Activated CD4-positive, alpha-beta T cell treated with anti-CD3 and anti-CD28 coated beads, Interleukin-2, amount 10 ng/mL, durations not matched to agents 7 days and 5 days (primary cell): ENCODE measurements at regions not wholly inside any gene's neighbourhood (a gene's known extent, or its start where the extent isn't known, plus 50 kb on each side); places are given as distances from the start of the nearest gene placed in this dataset.
"Not testable (repeated sequence)": the region's sequence is repeated elsewhere in the genome, so short reads cannot be mapped to it uniquely, and the experiment has no call there.

Experiments used
- CTCF ChIA-PET: fragments of 350-600 bp; sonication (Branson Sonifier 250); formaldehyde crosslinking; loops from one replicate; lab custom pipeline; 2021; ENCODE audit warnings: antibody characterized with exemption; lab: Charles Lee
- POLR2A ChIA-PET: fragments of 350-600 bp; sonication (Branson Sonifier 250); formaldehyde crosslinking; loops from one replicate; lab custom pipeline; 2021; ENCODE audit warnings: antibody characterized with exemption; lab: Charles Lee
- DNase-seq: peaks from one replicate; pipeline ENCODE4 v3.0.0-alpha.2; 2020
- H3K27ac Mint-ChIP-seq: one replicate; pipeline ENCODE4 v1.8.0; 2021; ENCODE audit warnings: mild to moderate bottlenecking, moderate library complexity, mixed read lengths
- H3K27me3 Mint-ChIP-seq: one replicate; pipeline ENCODE4 v1.8.0; 2021; ENCODE audit warnings: mixed read lengths
- H3K36me3 Mint-ChIP-seq: one replicate; pipeline ENCODE4 v1.8.0; 2021; ENCODE audit warnings: low read depth, mixed read lengths
- H3K4me1 Mint-ChIP-seq: one replicate; pipeline ENCODE4 v1.8.0; 2021; ENCODE audit warnings: mixed read lengths
- H3K4me3 Mint-ChIP-seq: one replicate; pipeline ENCODE4 v1.8.0; 2021; ENCODE audit warnings: mild to moderate bottlenecking, moderate library complexity, mixed read lengths
- H3K9me3 Mint-ChIP-seq: one replicate; pipeline ENCODE4 v1.8.0; 2021; ENCODE audit warnings: mixed read lengths

GRCh38 chrX:86887341-86887740 lies 630.3 kb upstream of the KLHL4 start:
- DNase-seq, result no peak
- CTCF ChIA-PET, result no interaction called here
- no peaks in the 10 kb centered on the region for H3K4me1 Mint-ChIP-seq
- H3K9me3 Mint-ChIP-seq, result no peaks in the 10 kb centered on the region
- no peaks in the 10 kb centered on the region for H3K27me3 Mint-ChIP-seq
- POLR2A ChIA-PET, result no interaction called here
- no peak overlapping the region for H3K27ac Mint-ChIP-seq
- no peak overlapping the region for H3K4me3 Mint-ChIP-seq
- no peaks in the 10 kb centered on the region for H3K36me3 Mint-ChIP-seq

- no peak for DNase-seq
- Mint-ChIP-seq H3K9me3 (no peaks in the 10 kb centered on the region), H3K27ac (no peak overlapping the region), H3K4me1 (no peaks in the 10 kb centered on the region), H3K36me3 (no peaks in the 10 kb centered on the region), H3K4me3 (no peak overlapping the region), H3K27me3 (no peaks in the 10 kb centered on the region)
- ChIA-PET CTCF (no interaction called here), POLR2A (no interaction called here)
Observed at GRCh38 chrX:86910027-86910426, 607.6 kb upstream of the KLHL4 start.

- no peak overlapping the region for H3K4me3 Mint-ChIP-seq
- H3K9me3 Mint-ChIP-seq, result no peaks in the 10 kb centered on the region
- H3K27me3 Mint-ChIP-seq, result no peaks in the 10 kb centered on the region
- no peak for DNase-seq
- H3K27ac Mint-ChIP-seq, result no peak overlapping the region
- H3K4me1 Mint-ChIP-seq, result no peaks in the 10 kb centered on the region
- POLR2A ChIA-PET, result no interaction called here
- no peaks in the 10 kb centered on the region for H3K36me3 Mint-ChIP-seq
- CTCF ChIA-PET, result no interaction called here
Observed at GRCh38 chrX:86910602-86911311, 606.8 kb upstream of the KLHL4 start.

GRCh38 chrX:86914569-86914968 lies 603.0 kb upstream of the KLHL4 start:
- no peaks in the 10 kb centered on the region for H3K4me1 Mint-ChIP-seq
- POLR2A ChIA-PET, result no interaction called here
- no peaks in the 10 kb centered on the region for H3K27me3 Mint-ChIP-seq
- no peak for DNase-seq
- H3K36me3 Mint-ChIP-seq, result no peaks in the 10 kb centered on the region
- no peak overlapping the region for H3K4me3 Mint-ChIP-seq
- CTCF ChIA-PET, result no interaction called here
- no peak overlapping the region for H3K27ac Mint-ChIP-seq
- H3K9me3 Mint-ChIP-seq, result no peaks in the 10 kb centered on the region

- no peak for DNase-seq
- ChIA-PET POLR2A (no interaction called here), CTCF (no interaction called here)
- no peak overlapping the region for H3K4me3 Mint-ChIP-seq
- H3K9me3 Mint-ChIP-seq, result no peaks in the 10 kb centered on the region
- H3K27me3 Mint-ChIP-seq, result no peaks in the 10 kb centered on the region
- H3K27ac Mint-ChIP-seq, result no peak overlapping the region
- no peaks in the 10 kb centered on the region for H3K36me3 Mint-ChIP-seq
- H3K4me1 Mint-ChIP-seq, result no peaks in the 10 kb centered on the region
Observed at GRCh38 chrX:86917959-86918358, 599.6 kb upstream of the KLHL4 start.

- H3K4me1 Mint-ChIP-seq, result no peaks in the 10 kb centered on the region
- H3K9me3 Mint-ChIP-seq, result no peaks in the 10 kb centered on the region
- no peaks in the 10 kb centered on the region for H3K36me3 Mint-ChIP-seq
- DNase-seq, result no peak
- H3K27ac Mint-ChIP-seq, result no peak overlapping the region
- H3K27me3 Mint-ChIP-seq, result no peaks in the 10 kb centered on the region
- no peak overlapping the region for H3K4me3 Mint-ChIP-seq
- ChIA-PET CTCF (no interaction called here), POLR2A (no interaction called here)
Observed at GRCh38 chrX:86930419-86930818, 587.2 kb upstream of the KLHL4 start.

- no peaks in the 10 kb centered on the region for H3K4me1 Mint-ChIP-seq
- CTCF ChIA-PET, result no interaction called here
- POLR2A ChIA-PET, result no interaction called here
Observed at GRCh38 chrX:86935988-86936387, 581.6 kb upstream of the KLHL4 start.

GRCh38 chrX:86946569-86946968 lies 571.0 kb upstream of the KLHL4 start:
- Mint-ChIP-seq H3K4me3 (no peak overlapping the region), H3K9me3 (no peaks in the 10 kb centered on the region), H3K27ac (no peak overlapping the region), H3K27me3 (no peaks in the 10 kb centered on the region), H3K4me1 (no peaks in the 10 kb centered on the region), H3K36me3 (no peaks in the 10 kb centered on the region)
- ChIA-PET POLR2A (no interaction called here), CTCF (no interaction called here)
- DNase-seq, result no peak

More at GRCh38 chrX:86935988-86936387, 581.6 kb upstream of the KLHL4 start:
- H3K27me3 Mint-ChIP-seq, result no peaks in the 10 kb centered on the region
- H3K9me3 Mint-ChIP-seq, result no peaks in the 10 kb centered on the region
- DNase-seq, result no peak
- H3K27ac Mint-ChIP-seq, result no peak overlapping the region
- no peak overlapping the region for H3K4me3 Mint-ChIP-seq
- no peaks in the 10 kb centered on the region for H3K36me3 Mint-ChIP-seq

- Mint-ChIP-seq H3K36me3 (no peaks in the 10 kb centered on the region), H3K27ac (no peak overlapping the region), H3K4me1 (no peaks in the 10 kb centered on the region), H3K9me3 (peaks cover 2% of the 10 kb centered on the region), H3K27me3 (no peaks in the 10 kb centered on the region), H3K4me3 (no peak overlapping the region)
- CTCF ChIA-PET, result no interaction called here
- no peak for DNase-seq
- POLR2A ChIA-PET, result no interaction called here
Observed at GRCh38 chrX:86964321-86964720, 553.3 kb upstream of the KLHL4 start.

GRCh38 chrX:86981326-86981879 lies 536.2 kb upstream of the KLHL4 start:
- POLR2A ChIA-PET, result no interaction called here
- no peak overlapping the region for H3K4me3 Mint-ChIP-seq
- DNase-seq, result no peak
- H3K27ac Mint-ChIP-seq, result no peak overlapping the region
- H3K27me3 Mint-ChIP-seq, result no peaks in the 10 kb centered on the region
- CTCF ChIA-PET, result no interaction called here
- H3K36me3 Mint-ChIP-seq, result no peaks in the 10 kb centered on the region
- no peaks in the 10 kb centered on the region for H3K4me1 Mint-ChIP-seq
- no peaks in the 10 kb centered on the region for H3K9me3 Mint-ChIP-seq

GRCh38 chrX:86987351-86987750 lies 530.3 kb upstream of the KLHL4 start:
- H3K9me3 Mint-ChIP-seq, H3K27ac Mint-ChIP-seq, H3K4me3 Mint-ChIP-seq, H3K27me3 Mint-ChIP-seq, H3K4me1 Mint-ChIP-seq, CTCF ChIA-PET, H3K36me3 Mint-ChIP-seq, DNase-seq, POLR2A ChIA-PET: not testable (repeated sequence)

GRCh38 chrX:87003031-87003430 lies 514.6 kb upstream of the KLHL4 start:
- H3K9me3 Mint-ChIP-seq, result no peaks in the 10 kb centered on the region

GRCh38 chrX:87005183-87005582 lies 512.4 kb upstream of the KLHL4 start:
- no peaks in the 10 kb centered on the region for H3K36me3 Mint-ChIP-seq
- CTCF ChIA-PET, result no interaction called here

More at GRCh38 chrX:87003031-87003430, 514.6 kb upstream of the KLHL4 start:
- Mint-ChIP-seq H3K36me3 (no peaks in the 10 kb centered on the region), H3K27ac (no peak overlapping the region), H3K27me3 (no peaks in the 10 kb centered on the region), H3K4me3 (no peak overlapping the region), H3K4me1 (no peaks in the 10 kb centered on the region)
- ChIA-PET CTCF (no interaction called here), POLR2A (no interaction called here)
- no peak for DNase-seq

GRCh38 chrX:87005885-87006284 lies 511.7 kb upstream of the KLHL4 start:
- H3K36me3 Mint-ChIP-seq, result no peaks in the 10 kb centered on the region
- ChIA-PET POLR2A (no interaction called here), CTCF (no interaction called here)
- no peak overlapping the region for H3K4me3 Mint-ChIP-seq
- H3K27me3 Mint-ChIP-seq, result no peaks in the 10 kb centered on the region
- no peak overlapping the region for H3K27ac Mint-ChIP-seq
- H3K9me3 Mint-ChIP-seq, result no peaks in the 10 kb centered on the region
- DNase-seq, result no peak
- no peaks in the 10 kb centered on the region for H3K4me1 Mint-ChIP-seq

More at GRCh38 chrX:87005183-87005582, 512.4 kb upstream of the KLHL4 start:
- no peak overlapping the region for H3K27ac Mint-ChIP-seq
- POLR2A ChIA-PET, result no interaction called here
- no peak overlapping the region for H3K4me3 Mint-ChIP-seq
- H3K27me3 Mint-ChIP-seq, result no peaks in the 10 kb centered on the region
- H3K9me3 Mint-ChIP-seq, result no peaks in the 10 kb centered on the region
- no peaks in the 10 kb centered on the region for H3K4me1 Mint-ChIP-seq
- no peak for DNase-seq
